HG03521 (cell line): ENCODE measurements at regions not wholly inside any gene's neighbourhood (a gene's known extent, or its start where the extent isn't known, plus 50 kb on each side); places are given as distances from the start of the nearest gene placed in this dataset.

Experiments
- ATAC-seq: cut with Tn5 transposase; IDR thresholded peaks from one replicate; pipeline ENCODE4 v1.9.1; 2021; ENCODE audit warnings: mild to moderate bottlenecking, moderate library complexity; ENCODE audit not compliant: unreplicated experiment

DNA sequence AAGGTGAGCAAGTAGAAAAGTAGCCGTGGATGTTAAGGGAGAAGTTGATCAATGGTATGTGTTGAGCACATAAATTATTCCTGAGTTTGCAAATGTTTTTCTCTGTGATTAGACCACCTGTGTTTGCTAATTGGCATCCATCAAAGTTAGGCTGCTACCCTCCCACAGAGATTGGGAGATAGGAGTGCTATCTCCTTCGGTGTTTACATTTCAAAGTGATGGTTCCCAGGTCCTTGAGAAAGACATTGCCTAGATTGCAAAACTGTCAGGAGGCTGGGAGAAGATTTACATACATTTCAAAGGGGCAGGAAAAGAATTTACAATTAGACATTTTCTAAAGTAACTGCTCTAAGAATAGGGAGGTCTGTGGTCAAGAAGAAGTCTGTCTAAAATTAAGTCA lies 54.3 kb upstream of the CNTNAP4 start:
- no peak for ATAC-seq

DNA sequence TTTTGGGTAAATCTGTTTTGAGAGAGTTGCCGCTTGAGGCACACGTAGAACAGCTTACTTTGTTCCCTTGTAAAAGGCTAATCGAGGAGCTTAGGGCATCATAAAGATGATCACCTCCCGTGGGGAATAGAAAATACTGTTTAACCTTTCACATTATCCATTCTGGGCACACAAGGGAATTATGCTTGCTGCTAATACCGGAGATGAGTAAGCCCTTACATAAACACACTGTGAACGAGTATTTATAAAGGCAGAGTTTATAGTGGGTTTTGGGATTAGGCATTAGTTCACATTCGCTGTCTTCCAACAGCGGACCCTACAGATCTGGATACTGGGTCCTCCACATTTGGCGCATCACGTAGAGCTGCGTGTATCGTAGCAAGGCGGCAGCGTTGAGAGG lies 51.2 kb upstream of the CNTNAP4 start:
- no peak for ATAC-seq

DNA sequence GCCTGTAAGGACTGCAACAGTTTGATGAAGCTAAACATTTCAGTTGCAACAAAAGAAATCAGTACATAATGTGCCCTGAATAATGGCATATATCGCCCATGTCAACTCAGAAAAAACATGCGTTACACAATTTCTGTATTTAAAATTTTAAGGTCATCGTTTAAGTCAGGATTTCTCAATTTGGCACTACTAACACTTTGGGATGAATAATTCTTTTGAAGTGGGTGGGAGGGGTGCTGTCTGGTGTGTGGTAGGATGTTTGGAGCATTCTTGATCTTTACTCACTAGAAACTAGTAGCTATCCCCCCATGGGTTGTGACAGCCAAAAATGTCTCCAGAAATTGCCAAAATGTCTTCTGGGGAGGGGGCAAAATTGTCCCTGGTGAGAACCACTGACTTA lies 50.7 kb upstream of the CNTNAP4 start:
- no peak for ATAC-seq
